HG03342 (cell line): ENCODE measurements at regions not wholly inside any gene's neighbourhood (a gene's known extent, or its start where the extent isn't known, plus 50 kb on each side); places are given as distances from the start of the nearest gene placed in this dataset.
A peak's percentile ranks its signal among the peaks of the same experiment; 100 is the strongest.
"Not testable (repeated sequence)": the region's sequence is repeated elsewhere in the genome, so short reads cannot be mapped to it uniquely, and the experiment has no call there.

Experiments used
- ATAC-seq: cut with Tn5 transposase; IDR thresholded peaks from one replicate; pipeline ENCODE4 v1.9.1; 2021; ENCODE audit warnings: mild to moderate bottlenecking, moderate library complexity; ENCODE audit not compliant: unreplicated experiment

- not testable (repeated sequence) for ATAC-seq
These were observed 74.9 kb upstream of the OTUD4 start for GRCh38 chr4:145255311-145255710.

GRCh38 chr4:145252190-145252589 is 71.8 kb upstream of the OTUD4 start:
- ATAC-seq, result no peak

- no peak for ATAC-seq
These were observed 71.0 kb upstream of the OTUD4 start for GRCh38 chr4:145251391-145251790.

GRCh38 chr4:145248971-145249370 is 68.6 kb upstream of the OTUD4 start:
- no peak for ATAC-seq

GRCh38 chr4:145248502-145248901 is 68.1 kb upstream of the OTUD4 start:
- ATAC-seq, result no peak

GRCh38 chr4:145234091-145234706 is 53.8 kb upstream of the OTUD4 start:
- peak; percentile 100 for ATAC-seq

GRCh38 chr4:145231906-145232700 is 51.7 kb upstream of the OTUD4 start:
- ATAC-seq, result no peak

- no peak for ATAC-seq
These were observed 50.3 kb upstream of the OTUD4 start for GRCh38 chr4:145230726-145231125.
